RWPE2 (cell line): ENCODE measurements at regions not wholly inside any gene's neighbourhood (a gene's known extent, or its start where the extent isn't known, plus 50 kb on each side); places are given as distances from the start of the nearest gene placed in this dataset.

Experiments used
- ATAC-seq: fragments of 200-7000 bp; cut with Tn5 transposase; 3 replicates; pipeline ENCODE4 v1.9.1; 2021; ENCODE audit warnings: low read depth
- DNase-seq: peaks from one replicate; pipeline ENCODE4 v3.0.0-alpha.2; 2020; ENCODE audit warnings: low spot score
- H3K27ac ChIP-seq: fragments of 450-650 bp; 2 replicates; pipeline ENCODE4 v1.5.1; 2017; ENCODE audit warnings: mild to moderate bottlenecking; ENCODE audit not compliant: poor library complexity, severe bottlenecking
- H3K27me3 ChIP-seq: fragments of 250-450 bp; sonication (Bioruptor Pico); 2 replicates; pipeline ENCODE4 v1.5.1; 2021; ENCODE audit warnings: mild to moderate bottlenecking, moderate library complexity; ENCODE audit not compliant: insufficient read depth, poor library complexity, severe bottlenecking
- H3K36me3 ChIP-seq: fragments of 250-450 bp; sonication (Bioruptor Pico); 2 replicates; pipeline ENCODE4 v1.5.1; 2020; ENCODE audit warnings: low read depth, mild to moderate bottlenecking, moderate library complexity
- H3K4me1 ChIP-seq: fragments of 250-450 bp; sonication (Bioruptor Pico); 2 replicates; pipeline ENCODE4 v1.5.1; 2021; ENCODE audit warnings: mild to moderate bottlenecking, moderate library complexity; ENCODE audit not compliant: insufficient read depth, poor library complexity, severe bottlenecking
- H3K4me3 ChIP-seq: fragments of 250-450 bp; sonication (Bioruptor Pico); 2 replicates; pipeline ENCODE4 v1.5.1; 2021; ENCODE audit warnings: mild to moderate bottlenecking, moderate library complexity; ENCODE audit not compliant: severe bottlenecking
- H3K9me3 ChIP-seq: fragments of 250-450 bp; sonication (Bioruptor Pico); 2 replicates; pipeline ENCODE4 v1.5.1; 2021; ENCODE audit warnings: mild to moderate bottlenecking, moderate library complexity; ENCODE audit not compliant: severe bottlenecking
- TF ChIP-seq, protein P1 (sequence below): fragments of 450-650 bp; IDR thresholded peaks from one replicate; pipeline ENCODE4 v1.5.1; 2017; ENCODE audit warnings: mild to moderate bottlenecking, moderate library complexity; ENCODE audit not compliant: poor library complexity, severe bottlenecking

DNA sequence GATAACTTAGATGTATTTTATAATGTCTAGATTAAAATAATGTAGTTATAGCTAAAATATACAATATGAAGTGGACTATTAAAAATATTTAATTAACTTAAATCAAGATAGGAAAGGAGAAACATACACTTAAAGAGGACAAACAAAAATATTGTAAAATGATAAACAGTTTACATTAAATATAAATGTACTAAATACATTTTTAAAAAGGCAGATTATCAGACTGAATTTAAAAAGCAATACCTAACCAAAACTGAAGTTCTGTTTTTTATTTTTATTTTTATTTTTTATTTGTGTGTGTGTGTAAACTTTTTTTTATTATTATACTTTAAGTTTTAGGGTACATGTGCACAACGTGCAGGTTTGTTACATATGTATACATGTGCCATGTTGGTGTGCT lies 811.6 kb upstream of the INTU start:
- no peaks in the 10 kb centered on the region for H3K4me1 ChIP-seq
- H3K4me3 ChIP-seq, result no peak overlapping the region
- no peaks in the 10 kb centered on the region for H3K36me3 ChIP-seq
- DNase-seq (no peak), ATAC-seq (no peak)
- TF ChIP-seq, protein P1, sequence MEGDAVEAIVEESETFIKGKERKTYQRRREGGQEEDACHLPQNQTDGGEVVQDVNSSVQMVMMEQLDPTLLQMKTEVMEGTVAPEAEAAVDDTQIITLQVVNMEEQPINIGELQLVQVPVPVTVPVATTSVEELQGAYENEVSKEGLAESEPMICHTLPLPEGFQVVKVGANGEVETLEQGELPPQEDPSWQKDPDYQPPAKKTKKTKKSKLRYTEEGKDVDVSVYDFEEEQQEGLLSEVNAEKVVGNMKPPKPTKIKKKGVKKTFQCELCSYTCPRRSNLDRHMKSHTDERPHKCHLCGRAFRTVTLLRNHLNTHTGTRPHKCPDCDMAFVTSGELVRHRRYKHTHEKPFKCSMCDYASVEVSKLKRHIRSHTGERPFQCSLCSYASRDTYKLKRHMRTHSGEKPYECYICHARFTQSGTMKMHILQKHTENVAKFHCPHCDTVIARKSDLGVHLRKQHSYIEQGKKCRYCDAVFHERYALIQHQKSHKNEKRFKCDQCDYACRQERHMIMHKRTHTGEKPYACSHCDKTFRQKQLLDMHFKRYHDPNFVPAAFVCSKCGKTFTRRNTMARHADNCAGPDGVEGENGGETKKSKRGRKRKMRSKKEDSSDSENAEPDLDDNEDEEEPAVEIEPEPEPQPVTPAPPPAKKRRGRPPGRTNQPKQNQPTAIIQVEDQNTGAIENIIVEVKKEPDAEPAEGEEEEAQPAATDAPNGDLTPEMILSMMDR, result no peak
- no peaks in the 10 kb centered on the region for H3K27me3 ChIP-seq
- no peak overlapping the region for H3K27ac ChIP-seq
- H3K9me3 ChIP-seq, result no peaks in the 10 kb centered on the region

DNA sequence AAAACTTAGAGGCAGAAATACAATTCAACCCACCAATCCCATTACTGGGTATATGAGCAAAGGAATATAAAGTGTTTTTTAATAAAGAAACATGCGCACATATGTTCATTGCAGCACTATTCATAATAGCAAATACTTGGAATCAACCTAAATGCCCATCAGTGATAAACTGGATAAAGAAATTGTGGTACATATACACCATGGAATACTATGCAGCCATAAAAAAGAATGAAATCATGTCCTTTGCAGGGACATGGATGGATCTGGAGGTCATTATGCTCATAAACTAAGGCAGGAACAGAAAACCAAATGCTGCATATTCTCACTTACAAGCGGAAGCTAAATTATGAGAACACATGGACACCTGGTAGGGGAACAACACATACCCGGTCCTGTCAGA lies 807.7 kb upstream of the INTU start:
- Histone ChIP-seq H3K36me3 (no peaks in the 10 kb centered on the region), H3K9me3 (no peaks in the 10 kb centered on the region), H3K27ac (no peak overlapping the region), H3K4me3 (no peak overlapping the region), H3K27me3 (no peaks in the 10 kb centered on the region), H3K4me1 (no peaks in the 10 kb centered on the region)
- DNase-seq, result no peak
- ATAC-seq, result no peak
- TF ChIP-seq, protein P1, result no peak

DNA sequence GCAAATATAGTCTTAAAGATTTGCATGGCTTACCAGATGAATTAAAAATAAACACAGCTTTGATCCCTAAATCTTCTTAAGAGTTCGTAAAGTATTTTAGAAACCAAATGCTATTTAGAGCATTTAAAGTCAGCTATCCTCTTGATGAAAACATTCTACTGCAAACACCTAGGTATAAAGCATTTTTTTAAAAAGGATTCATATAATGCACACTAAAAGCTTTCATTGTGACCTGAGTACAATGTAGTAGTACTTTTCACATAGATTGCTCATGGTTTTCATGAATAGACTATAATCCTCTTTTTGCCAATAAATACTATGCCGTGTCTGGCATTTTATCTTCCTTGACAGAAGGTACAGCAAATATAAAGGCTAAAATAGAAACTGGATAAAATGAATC lies 805.1 kb upstream of the INTU start:
- no peaks in the 10 kb centered on the region for H3K4me1 ChIP-seq
- no peaks in the 10 kb centered on the region for H3K27me3 ChIP-seq
- H3K27ac ChIP-seq, result no peak overlapping the region
- TF ChIP-seq, protein P1, result no peak
- no peak for DNase-seq
- H3K9me3 ChIP-seq, result no peaks in the 10 kb centered on the region
- no peak for ATAC-seq
- H3K36me3 ChIP-seq, result no peaks in the 10 kb centered on the region
- no peak overlapping the region for H3K4me3 ChIP-seq

DNA sequence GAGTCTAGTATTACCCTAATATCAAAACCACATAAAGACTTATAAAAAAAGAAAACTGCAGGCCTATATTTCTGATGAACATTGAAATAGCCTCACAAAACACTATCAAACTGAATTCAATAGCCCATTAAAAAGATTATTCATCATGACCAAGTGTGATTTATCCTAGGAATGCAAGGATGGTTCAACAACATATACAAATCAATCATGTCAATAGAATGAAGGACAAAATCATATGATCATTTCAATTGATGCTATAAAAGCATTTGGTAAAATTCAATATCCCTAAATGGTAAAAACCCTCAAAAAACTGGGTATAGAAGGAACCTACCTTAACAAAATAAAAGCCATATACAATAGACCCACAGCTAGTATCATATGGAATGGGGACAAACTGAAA lies 797.9 kb upstream of the INTU start:
- Histone ChIP-seq H3K36me3 (no peaks in the 10 kb centered on the region), H3K27me3 (no peaks in the 10 kb centered on the region), H3K27ac (no peak overlapping the region), H3K4me3 (no peak overlapping the region), H3K9me3 (no peaks in the 10 kb centered on the region), H3K4me1 (no peaks in the 10 kb centered on the region)
- no peak for ATAC-seq
- TF ChIP-seq, protein P1, result no peak
- no peak for DNase-seq

DNA sequence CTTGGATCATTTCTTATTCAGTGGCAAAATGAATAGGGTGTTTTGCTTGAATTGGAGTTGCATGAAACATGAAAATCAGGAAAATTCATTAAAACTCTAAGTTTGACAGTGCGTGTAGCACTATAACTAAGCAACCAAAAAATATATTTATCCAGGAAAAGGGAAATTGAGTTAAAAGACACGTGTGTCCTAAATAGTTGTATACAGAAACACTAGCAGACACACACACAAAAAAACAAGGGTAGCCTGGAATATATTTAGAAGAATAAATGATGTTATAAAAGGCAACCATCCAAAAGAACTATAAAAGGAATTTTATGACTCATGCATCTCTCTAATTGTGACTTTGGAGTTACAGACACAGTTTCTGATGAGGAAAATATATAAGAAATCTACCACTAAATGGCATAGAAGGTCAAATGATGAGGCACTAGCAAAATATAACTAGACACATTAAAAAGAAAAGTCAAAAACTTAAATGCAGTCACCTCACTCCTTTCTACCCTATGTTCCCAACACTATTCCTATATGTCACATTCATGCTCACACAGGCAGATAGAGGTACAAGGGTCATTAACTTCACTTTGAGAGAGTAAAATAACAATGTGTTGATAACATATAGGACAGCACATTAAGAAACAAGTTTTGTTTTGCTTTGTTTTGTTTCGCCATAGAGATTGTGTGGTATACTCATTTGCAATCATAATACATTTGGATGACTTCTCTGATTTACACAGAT lies 793.6 kb upstream of the INTU start:
- Histone ChIP-seq H3K27ac (no peak overlapping the region), H3K36me3 (no peaks in the 10 kb centered on the region), H3K4me1 (no peaks in the 10 kb centered on the region), H3K4me3 (no peak overlapping the region), H3K9me3 (no peaks in the 10 kb centered on the region), H3K27me3 (no peaks in the 10 kb centered on the region)
- ATAC-seq, result no peak
- TF ChIP-seq, protein P1, result no peak
- DNase-seq, result no peak
